DMS 273 (cell line): ENCODE measurements at regions not wholly inside any gene's neighbourhood (a gene's known extent, or its start where the extent isn't known, plus 50 kb on each side); places are given as distances from the start of the nearest gene placed in this dataset.

ENCODE experiments used
- DNase-seq: peaks from one replicate; lab custom pipeline; 2025; ENCODE audit not compliant: unreplicated experiment; lab: John Stamatoyannopoulos, UW

GRCh38 chr5:158170534-158170933 lies 311.6 kb upstream of the CLINT1 start:
- DNase-seq, result no peak

GRCh38 chr5:158170060-158170459 lies 311.1 kb upstream of the CLINT1 start:
- no peak for DNase-seq

- no peak for DNase-seq
Observed at GRCh38 chr5:158166424-158166823, 307.5 kb upstream of the CLINT1 start.

GRCh38 chr5:158165647-158166046 lies 306.7 kb upstream of the CLINT1 start:
- DNase-seq, result no peak

GRCh38 chr5:158164296-158165047 lies 305.5 kb upstream of the CLINT1 start:
- DNase-seq, result no peak

GRCh38 chr5:158163451-158164295 lies 304.7 kb upstream of the CLINT1 start:
- no peak for DNase-seq

GRCh38 chr5:158162479-158163034 lies 303.6 kb upstream of the CLINT1 start:
- DNase-seq, result no peak

- no peak for DNase-seq
Observed at GRCh38 chr5:158162026-158162425, 303.1 kb upstream of the CLINT1 start.

- DNase-seq, result no peak
Observed at GRCh38 chr5:158159621-158160020, 300.7 kb upstream of the CLINT1 start.

- no peak for DNase-seq
Observed at GRCh38 chr5:158155811-158156505, 297.0 kb upstream of the CLINT1 start.

GRCh38 chr5:158155067-158155466 lies 296.1 kb upstream of the CLINT1 start:
- no peak for DNase-seq

- DNase-seq, result peak; percentile 51
Observed at GRCh38 chr5:158154226-158155005, 295.5 kb upstream of the CLINT1 start.

GRCh38 chr5:158153508-158153907 lies 294.6 kb upstream of the CLINT1 start:
- DNase-seq, result no peak

- DNase-seq, result no peak
Observed at GRCh38 chr5:158152136-158152535, 293.2 kb upstream of the CLINT1 start.

GRCh38 chr5:158147227-158147626 lies 288.3 kb upstream of the CLINT1 start:
- no peak for DNase-seq

- DNase-seq, result no peak
Observed at GRCh38 chr5:158145827-158146226, 286.9 kb upstream of the CLINT1 start.

GRCh38 chr5:158143081-158143480 lies 284.1 kb upstream of the CLINT1 start:
- no peak for DNase-seq

- no peak for DNase-seq
Observed at GRCh38 chr5:158142156-158142555, 283.2 kb upstream of the CLINT1 start.

- DNase-seq, result peak; percentile 63
Observed at GRCh38 chr5:158140120-158140731, 281.3 kb upstream of the CLINT1 start.

GRCh38 chr5:158139161-158139560 lies 280.2 kb upstream of the CLINT1 start:
- no peak for DNase-seq
